K562 (cell line): ENCODE measurements at regions not wholly inside any gene's neighbourhood (a gene's known extent, or its start where the extent isn't known, plus 50 kb on each side); places are given as distances from the start of the nearest gene placed in this dataset.

ENCODE experiments used
- ATAC-seq: fragments of 200-7000 bp; cut with Tn5 transposase; 3 replicates; pipeline ENCODE4 v1.9.1; 2020; ENCODE audit warnings: moderate library complexity
- BruUV-seq: library from RNA; stranded (reverse); fragments of 400-500 nt; replicated peaks from 2 replicates; lab custom pipeline; 2021; lab: Mats Ljungman, UMichigan
- CTCF ChIA-PET: fragments of 300-600 bp; formaldehyde crosslinking; extraction: SDS; loops from one replicate; lab custom pipeline; 2021; ENCODE audit warnings: low intra/inter-chr PET ratio; lab: Yijun Ruan, JAX
- POLR2A ChIA-PET: fragments of 300-600, 350-650 bp; sonication (Branson Sonifier 250); formaldehyde crosslinking; extraction: SDS; loops from one replicate; lab custom pipeline; 2021; ENCODE audit warnings: antibody characterized with exemption, inconsistent platforms; lab: Yijun Ruan, JAX
- DNase-seq, 4 experiments: peaks; one replicate each; pipeline versions ENCODE4 v3.0.0 to v3.0.0-alpha.2; 2011 to 2018; ENCODE audit warnings: low spot score in 3 of 4, mixed read lengths in 3 of 4; ENCODE audit errors: extremely low read depth in 1 of 4
- FAIRE-seq: peaks from 2 replicates; lab custom pipeline; 2011; peaks lifted over from hg19 to GRCh38; lab: Jason Lieb, UNC
- H2AFZ ChIP-seq: 2 replicates; pipeline ENCODE4 v1.6.0; 2011; ENCODE audit warnings: low read depth, low read length, control low read depth, inconsistent platforms
- H3K27ac ChIP-seq: fragments of 200-600 bp; 3 replicates; pipeline ENCODE4 v1.8.0; 2011; ENCODE audit warnings: low read depth, mild to moderate bottlenecking, control low read depth, inconsistent platforms, low read length, moderate library complexity, mixed read lengths; ENCODE audit errors: extremely low read depth
- H3K27me3 ChIP-seq, 2 experiments: fragments of 300-600 bp in 1 of 2; 2 replicates in 1 of 2; 3 replicates in 1 of 2; pipeline versions ENCODE4 v1.6.0 to v1.8.0; 2011; ENCODE audit warnings: inconsistent platforms in 2 of 2, low read length in 2 of 2, mild to moderate bottlenecking in 1 of 2, mixed read lengths in 1 of 2, moderate library complexity in 1 of 2; ENCODE audit not compliant: control insufficient read depth in 2 of 2, insufficient read depth in 2 of 2
- H3K36me3 ChIP-seq: fragments of 300-600 bp; 3 replicates; pipeline ENCODE4 v1.8.0; 2011; ENCODE audit warnings: mild to moderate bottlenecking, low read length, inconsistent platforms; ENCODE audit not compliant: control insufficient read depth, insufficient read depth
- H3K4me1 ChIP-seq, 2 experiments: fragments of 200-600 bp in 1 of 2; replicated peaks in 1 of 2; 2 replicates in 1 of 2; 3 replicates in 1 of 2; pipeline versions ENCODE4 v1.5.1 to v1.8.0; 2011; ENCODE audit warnings: inconsistent platforms in 2 of 2, low read length in 2 of 2, mild to moderate bottlenecking in 1 of 2, mixed read lengths in 1 of 2, moderate library complexity in 1 of 2; ENCODE audit not compliant: control insufficient read depth in 2 of 2, insufficient read depth in 2 of 2
- H3K4me2 ChIP-seq: 2 replicates; pipeline ENCODE4 v1.6.1; 2011; ENCODE audit warnings: low read length, control low read depth, inconsistent platforms, mixed read lengths; ENCODE audit not compliant: insufficient read depth
- H3K4me3 ChIP-seq: fragments of 200-600 bp; sonication (generic), shearing (Covaris generic); 2 replicates; pipeline ENCODE4 v1.5.1; 2016; ENCODE audit warnings: control low read depth, inconsistent platforms
- H3K79me2 ChIP-seq: fragments of 200-600 bp; 3 replicates; pipeline ENCODE4 v1.8.0; 2011; ENCODE audit warnings: low read length, inconsistent platforms; ENCODE audit not compliant: control insufficient read depth, insufficient read depth
- H3K9ac ChIP-seq, 2 experiments: 2 replicates each; pipeline versions ENCODE4 v1.6.0 to v1.6.1; 2011; ENCODE audit warnings: low read depth in 2 of 2, low read length in 2 of 2, control low read depth in 1 of 2, inconsistent platforms in 1 of 2, mild to moderate bottlenecking in 1 of 2, mixed read lengths in 1 of 2; ENCODE audit not compliant: insufficient read depth in 1 of 2
- H3K9me1 ChIP-seq: one replicate; pipeline ENCODE4 v1.6.0; 2011; ENCODE audit warnings: inconsistent platforms, mild to moderate bottlenecking, low read length, moderate library complexity; ENCODE audit not compliant: control insufficient read depth, insufficient read depth
- H3K9me3 ChIP-seq: replicated peaks from 2 replicates; pipeline ENCODE4 v1.5.1; 2011; ENCODE audit warnings: low read depth, low read length, inconsistent platforms; ENCODE audit not compliant: control insufficient read depth, insufficient read depth
- H4K20me1 ChIP-seq: replicated peaks from 2 replicates; pipeline ENCODE4 v1.6.1; 2011; ENCODE audit warnings: low read length, inconsistent platforms, mixed read lengths; ENCODE audit not compliant: control insufficient read depth, insufficient read depth
- CREM ChIP-seq: IDR thresholded peaks from 2 replicates; pipeline ENCODE4 v1.6.1; 2014; ENCODE audit warnings: antibody characterized with exemption, low read depth
- FOXJ3 ChIP-seq: sonication (generic); formaldehyde crosslinking; IDR thresholded peaks from 2 replicates; pipeline ENCODE4 v1.4.0; 2020; ENCODE audit warnings: mild to moderate bottlenecking, missing genetic modification reagents
- HNRNPLL ChIP-seq: fragments of 200-400 bp; formaldehyde crosslinking; IDR thresholded peaks from 2 replicates; pipeline ENCODE4 v1.6.1; 2017; ENCODE audit warnings: low read length, low read depth, mild to moderate bottlenecking; ENCODE audit not compliant: poor library complexity, severe bottlenecking
- NFIC ChIP-seq: fragments of 450-650 bp; IDR thresholded peaks from 2 replicates; pipeline ENCODE4 v1.6.1; 2017; ENCODE audit warnings: mild to moderate bottlenecking, inconsistent platforms
- NR4A1 ChIP-seq, 2 experiments: fragments of 250-450 bp in 1 of 2; fragments of 450-650 bp in 1 of 2; sonication (Bioruptor Pico) in 1 of 2; IDR thresholded peaks; 2 replicates each; pipeline versions ENCODE4 v1.4.0 to v1.6.1; 2016 to 2020; ENCODE audit warnings: mild to moderate bottlenecking in 2 of 2, missing compliant biosample characterization in 1 of 2, missing genetic modification characterization in 1 of 2, moderate library complexity in 1 of 2
- PHB ChIP-seq: fragments of 250-450 bp; sonication (Bioruptor Pico); IDR thresholded peaks from 2 replicates; pipeline ENCODE4 v1.5.0; 2021
- PHF8 ChIP-seq: fragments of 200-600 bp; sonication (generic); IDR thresholded peaks from 2 replicates; pipeline ENCODE4 v1.6.1; 2012; ENCODE audit warnings: mixed run types, mild to moderate bottlenecking, inconsistent platforms, low read length, moderate library complexity, borderline replicate concordance
- POLR2H ChIP-seq: IDR thresholded peaks from 2 replicates; pipeline ENCODE4 v1.6.1; 2016; ENCODE audit warnings: missing genetic modification characterization, low read depth, mild to moderate bottlenecking, control low read depth, missing compliant biosample characterization, moderate library complexity
- SPI1 ChIP-seq: IDR thresholded peaks from 2 replicates; pipeline ENCODE4 v1.6.1; 2011; ENCODE audit warnings: low read depth, low read length, control low read depth, borderline replicate concordance
- SRSF9 ChIP-seq: fragments of 200-400 bp; formaldehyde crosslinking; IDR thresholded peaks from 2 replicates; pipeline ENCODE4 v1.6.1; 2017; ENCODE audit warnings: low read depth, low read length, borderline replicate concordance
- ZNF12 ChIP-seq: sonication (generic); formaldehyde crosslinking; IDR thresholded peaks from 2 replicates; pipeline ENCODE4 v1.4.0; 2020; ENCODE audit warnings: mild to moderate bottlenecking, missing genetic modification reagents
- ZNF224 ChIP-seq: sonication (generic); formaldehyde crosslinking; IDR thresholded peaks from 2 replicates; pipeline ENCODE4 v1.8.0; 2022; ENCODE audit warnings: mild to moderate bottlenecking, missing genetic modification reagents
- ZNF263 ChIP-seq: sonication (generic); formaldehyde crosslinking; IDR thresholded peaks from 2 replicates; pipeline ENCODE4 v1.8.0; 2022; ENCODE audit warnings: mild to moderate bottlenecking, missing genetic modification reagents, borderline replicate concordance
- in situ Hi-C: fragments of 300-500 bp; cut with MboI; formaldehyde crosslinking; loops from 4 replicates; pipeline ENCODE4 v1.15.0; 2018; ENCODE audit warnings: inconsistent platforms, mixed read lengths
- intact Hi-C: fragments of 100-400 bp; cut with micrococcal nuclease; formaldehyde crosslinking; loops from 2 replicates; pipeline ENCODE4 v1.14.2; 2022
- TF ChIP-seq, protein P1 (sequence below): sonication (generic); formaldehyde crosslinking; IDR thresholded peaks from 2 replicates; pipeline ENCODE4 v1.8.0; 2022; ENCODE audit warnings: missing genetic modification reagents, mild to moderate bottlenecking, borderline replicate concordance
- TF ChIP-seq, protein P2 (sequence below): fragments of 150-350 bp; conservative IDR thresholded peaks from 2 replicates; pipeline ENCODE4 v1.6.1; 2014; ENCODE audit warnings: low read length
- TF ChIP-seq, protein P3 (sequence below): sonication (generic); formaldehyde crosslinking; IDR thresholded peaks from 2 replicates; pipeline ENCODE4 v1.5.0; 2020; ENCODE audit warnings: missing genetic modification reagents
- TF ChIP-seq, protein P4 (sequence below): fragments of 450-650 bp; IDR thresholded peaks from 2 replicates; pipeline ENCODE4 v1.6.1; 2016; ENCODE audit warnings: borderline replicate concordance

DNA sequence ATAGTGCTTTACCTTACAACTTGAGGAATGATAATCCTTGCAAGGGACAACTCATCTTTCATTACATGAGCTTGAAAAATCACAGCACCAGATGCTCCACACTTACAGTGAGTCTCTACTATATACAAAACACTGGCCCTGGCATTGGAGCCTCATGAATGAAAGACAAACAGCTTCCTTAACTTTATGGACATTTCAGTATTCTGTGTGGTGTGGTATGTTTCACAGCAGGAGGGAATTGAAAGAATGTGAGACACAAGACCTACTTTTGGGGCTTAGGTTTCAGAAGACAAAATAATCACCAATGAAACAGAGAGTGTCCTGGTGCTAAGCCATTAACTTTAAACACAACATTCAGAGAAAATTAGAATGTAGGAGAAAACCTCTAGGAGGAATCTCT lies 1249.6 kb downstream of the XPNPEP1 start:
- intact Hi-C loops (no loop called here), in situ Hi-C loops (no loop called here)
- ChIA-PET CTCF (no interaction called here), POLR2A (no interaction called here)
- H3K79me2 ChIP-seq: no peaks in the 10 kb centered on the region
- TF ChIP-seq, protein P1, sequence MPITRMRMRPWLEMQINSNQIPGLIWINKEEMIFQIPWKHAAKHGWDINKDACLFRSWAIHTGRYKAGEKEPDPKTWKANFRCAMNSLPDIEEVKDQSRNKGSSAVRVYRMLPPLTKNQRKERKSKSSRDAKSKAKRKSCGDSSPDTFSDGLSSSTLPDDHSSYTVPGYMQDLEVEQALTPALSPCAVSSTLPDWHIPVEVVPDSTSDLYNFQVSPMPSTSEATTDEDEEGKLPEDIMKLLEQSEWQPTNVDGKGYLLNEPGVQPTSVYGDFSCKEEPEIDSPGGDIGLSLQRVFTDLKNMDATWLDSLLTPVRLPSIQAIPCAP (CRISPR knock-in tag): no peak
- TF ChIP-seq SRSF9 (no peak), FOXJ3 (CRISPR knock-in tag) (no peak), CREM (no peak), HNRNPLL (no peak), PHB (no peak), SPI1 (no peak), ZNF12 (CRISPR knock-in tag) (no peak), NR4A1 (CRISPR knock-in tag; IDR thresholded peaks at IDR 0.05) (no peak), NR4A1 (tag; IDR thresholded peaks at IDR 0.05) (no peak), PHF8 (no peak), POLR2H (tag) (no peak), NFIC (no peak), ZNF263 (no peak), ZNF224 (CRISPR knock-in tag) (no peak)
- TF ChIP-seq, protein P2, sequence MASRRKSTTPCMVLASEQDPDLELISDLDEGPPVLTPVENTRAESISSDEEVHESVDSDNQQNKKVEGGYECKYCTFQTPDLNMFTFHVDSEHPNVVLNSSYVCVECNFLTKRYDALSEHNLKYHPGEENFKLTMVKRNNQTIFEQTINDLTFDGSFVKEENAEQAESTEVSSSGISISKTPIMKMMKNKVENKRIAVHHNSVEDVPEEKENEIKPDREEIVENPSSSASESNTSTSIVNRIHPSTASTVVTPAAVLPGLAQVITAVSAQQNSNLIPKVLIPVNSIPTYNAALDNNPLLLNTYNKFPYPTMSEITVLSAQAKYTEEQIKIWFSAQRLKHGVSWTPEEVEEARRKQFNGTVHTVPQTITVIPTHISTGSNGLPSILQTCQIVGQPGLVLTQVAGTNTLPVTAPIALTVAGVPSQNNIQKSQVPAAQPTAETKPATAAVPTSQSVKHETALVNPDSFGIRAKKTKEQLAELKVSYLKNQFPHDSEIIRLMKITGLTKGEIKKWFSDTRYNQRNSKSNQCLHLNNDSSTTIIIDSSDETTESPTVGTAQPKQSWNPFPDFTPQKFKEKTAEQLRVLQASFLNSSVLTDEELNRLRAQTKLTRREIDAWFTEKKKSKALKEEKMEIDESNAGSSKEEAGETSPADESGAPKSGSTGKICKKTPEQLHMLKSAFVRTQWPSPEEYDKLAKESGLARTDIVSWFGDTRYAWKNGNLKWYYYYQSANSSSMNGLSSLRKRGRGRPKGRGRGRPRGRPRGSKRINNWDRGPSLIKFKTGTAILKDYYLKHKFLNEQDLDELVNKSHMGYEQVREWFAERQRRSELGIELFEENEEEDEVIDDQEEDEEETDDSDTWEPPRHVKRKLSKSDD: no peak
- TF ChIP-seq, protein P3, sequence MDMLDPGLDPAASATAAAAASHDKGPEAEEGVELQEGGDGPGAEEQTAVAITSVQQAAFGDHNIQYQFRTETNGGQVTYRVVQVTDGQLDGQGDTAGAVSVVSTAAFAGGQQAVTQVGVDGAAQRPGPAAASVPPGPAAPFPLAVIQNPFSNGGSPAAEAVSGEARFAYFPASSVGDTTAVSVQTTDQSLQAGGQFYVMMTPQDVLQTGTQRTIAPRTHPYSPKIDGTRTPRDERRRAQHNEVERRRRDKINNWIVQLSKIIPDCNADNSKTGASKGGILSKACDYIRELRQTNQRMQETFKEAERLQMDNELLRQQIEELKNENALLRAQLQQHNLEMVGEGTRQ (CRISPR knock-in tag): no peak
- TF ChIP-seq, protein P4, sequence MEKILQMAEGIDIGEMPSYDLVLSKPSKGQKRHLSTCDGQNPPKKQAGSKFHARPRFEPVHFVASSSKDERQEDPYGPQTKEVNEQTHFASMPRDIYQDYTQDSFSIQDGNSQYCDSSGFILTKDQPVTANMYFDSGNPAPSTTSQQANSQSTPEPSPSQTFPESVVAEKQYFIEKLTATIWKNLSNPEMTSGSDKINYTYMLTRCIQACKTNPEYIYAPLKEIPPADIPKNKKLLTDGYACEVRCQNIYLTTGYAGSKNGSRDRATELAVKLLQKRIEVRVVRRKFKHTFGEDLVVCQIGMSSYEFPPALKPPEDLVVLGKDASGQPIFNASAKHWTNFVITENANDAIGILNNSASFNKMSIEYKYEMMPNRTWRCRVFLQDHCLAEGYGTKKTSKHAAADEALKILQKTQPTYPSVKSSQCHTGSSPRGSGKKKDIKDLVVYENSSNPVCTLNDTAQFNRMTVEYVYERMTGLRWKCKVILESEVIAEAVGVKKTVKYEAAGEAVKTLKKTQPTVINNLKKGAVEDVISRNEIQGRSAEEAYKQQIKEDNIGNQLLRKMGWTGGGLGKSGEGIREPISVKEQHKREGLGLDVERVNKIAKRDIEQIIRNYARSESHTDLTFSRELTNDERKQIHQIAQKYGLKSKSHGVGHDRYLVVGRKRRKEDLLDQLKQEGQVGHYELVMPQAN: no peak
- H3K36me3 ChIP-seq: no peaks in the 10 kb centered on the region
- H3K4me3 ChIP-seq: no peak overlapping the region
- H3K4me2 ChIP-seq: no peak overlapping the region
- H2AFZ ChIP-seq: no peak overlapping the region
- H3K9me3 ChIP-seq: no peaks in the 10 kb centered on the region
- H3K27ac ChIP-seq: no peak overlapping the region
- no peaks in the 10 kb centered on the region for H4K20me1 ChIP-seq
- H3K9me1 ChIP-seq: no peaks in the 10 kb centered on the region
- ATAC-seq (no peak), DNase-seq (no peak), FAIRE-seq (no peak)
- no peaks in the 10 kb centered on the region for H3K4me1 ChIP-seq
- no TSS peak for BruUV-seq
- no peaks in the 10 kb centered on the region for H3K27me3 ChIP-seq
- no peak overlapping the region for H3K9ac ChIP-seq
